ENCODE measurements at regions not wholly inside any gene's neighbourhood (a gene's known extent, or its start where the extent isn't known, plus 50 kb on each side); places are given as distances from the start of the nearest gene placed in this dataset.

- DNase-seq (ENCODE audit: low read depth, low spot score): no peak
- no peak overlapping the region for H3K4me2 ChIP-seq (ENCODE audit: control insufficient read depth, insufficient read depth)
- no peak overlapping the region for H3K27ac ChIP-seq (ENCODE audit: control insufficient read depth, insufficient read depth)
- no peak for TF ChIP-seq WRNIP1 (IDR thresholded peaks at IDR 0.05; ENCODE audit: borderline replicate concordance, low read depth, low read length)
- TF ChIP-seq EP300 (IDR thresholded peaks at IDR 0.05; ENCODE audit: borderline replicate concordance in 1 of 2, control insufficient read depth in 1 of 2, low read depth in 2 of 2, low read length in 2 of 2): no peak
- TF ChIP-seq JUNB (IDR thresholded peaks at IDR 0.05): peak; percentile 45; the same call in 1 of the 2 replicates
- SMC1A ChIA-PET (ENCODE audit: uncharacterized antibody, unreplicated experiment): interaction anchor here (0.5 to 1.5 kb wide), 2 partner anchors 18 to 266 kb away, joined by 3 to 4 read pairs; no protein-coding TSS in a partner anchor
- FAIRE-seq: no peak
- POLR2A ChIA-PET: no interaction called here
- H3K4me3 ChIP-seq: no peak overlapping the region
- H4K20me1 ChIP-seq (ENCODE audit: control insufficient read depth, insufficient read depth): no peaks in the 10 kb centered on the region
- ATAC-seq: peak; percentile 21; the same call in 2 of the 3 replicates
- no peaks in the 10 kb centered on the region for H3K36me3 ChIP-seq (ENCODE audit: control insufficient read depth in 2 of 2, insufficient read depth in 2 of 2, low read length in 1 of 2)
- H3K79me2 ChIP-seq (ENCODE audit: control insufficient read depth, insufficient read depth, low read length): no peaks in the 10 kb centered on the region
- H2AFZ ChIP-seq (ENCODE audit: control insufficient read depth, low read depth, low read length): no peak overlapping the region
- intact Hi-C loops (cut with micrococcal nuclease; ENCODE audit: unreplicated experiment) (no loop called here), in situ Hi-C loops (cut with MboI) (no loop called here)
- H3K27me3 ChIP-seq (replicated peaks in 1 of 2; ENCODE audit: control insufficient read depth in 2 of 2, insufficient read depth in 2 of 2, low read length in 1 of 2): no peaks in the 10 kb centered on the region
- no peaks in the 10 kb centered on the region for H3K9me3 ChIP-seq (replicated peaks; ENCODE audit: control insufficient read depth, insufficient read depth, low read length)
- H3K4me1 ChIP-seq (ENCODE audit: control insufficient read depth, insufficient read depth, low read length): peaks cover 3% of the 10 kb centered on the region; the same call in 1 of the 2 replicates
- CTCF ChIA-PET: interaction anchor here (0.6 kb wide), 1 partner anchor 9 kb away, joined by 3 read pairs; no protein-coding TSS in a partner anchor
- BruUV-seq (replicated peaks): no TSS peak
- H3K9ac ChIP-seq (ENCODE audit: control insufficient read depth, insufficient read depth, low read length): no peak overlapping the region
- RAD21 ChIA-PET (ENCODE audit: unreplicated experiment): no interaction called here
Observed at GRCh38 chr3:180409170-180409569, 192.8 kb upstream of the TTC14 start.

- Histone ChIP-seq H2AFZ (ENCODE audit: control insufficient read depth, low read depth, low read length) (no peak overlapping the region), H3K27me3 (replicated peaks in 1 of 2; ENCODE audit: control insufficient read depth in 2 of 2, insufficient read depth in 2 of 2, low read length in 1 of 2) (no peaks in the 10 kb centered on the region), H3K9ac (ENCODE audit: control insufficient read depth, insufficient read depth, low read length) (no peak overlapping the region), H3K4me1 (ENCODE audit: control insufficient read depth, insufficient read depth, low read length) (peaks cover 3% of the 10 kb centered on the region; the same call in 1 of the 2 replicates), H3K4me2 (ENCODE audit: control insufficient read depth, insufficient read depth) (0 out of 2 replicates have a peak overlapping the region, but pooled peaks have one; percentile 25), H3K36me3 (ENCODE audit: control insufficient read depth in 2 of 2, insufficient read depth in 2 of 2, low read length in 1 of 2) (no peaks in the 10 kb centered on the region), H3K27ac (ENCODE audit: control insufficient read depth, insufficient read depth) (no peak overlapping the region), H3K4me3 (no peak overlapping the region), H3K9me3 (replicated peaks; ENCODE audit: control insufficient read depth, insufficient read depth, low read length) (no peaks in the 10 kb centered on the region), H4K20me1 (ENCODE audit: control insufficient read depth, insufficient read depth) (no peaks in the 10 kb centered on the region), H3K79me2 (ENCODE audit: control insufficient read depth, insufficient read depth, low read length) (no peaks in the 10 kb centered on the region)
- intact Hi-C loops (cut with micrococcal nuclease; ENCODE audit: unreplicated experiment) (no loop called here), in situ Hi-C loops (cut with MboI) (no loop called here)
- peak; percentile 61 for ATAC-seq
- no peak for DNase-seq (ENCODE audit: low read depth, low spot score)
- peak; percentile 7 for FAIRE-seq
- RAD21 ChIA-PET (ENCODE audit: unreplicated experiment): no interaction called here
- no peak for TF ChIP-seq TCF12 (IDR thresholded peaks at IDR 0.05; ENCODE audit: low read depth, low read length)
- no peak for TF ChIP-seq ZNF217 (IDR thresholded peaks at IDR 0.05)
- POLR2A ChIA-PET: no interaction called here
- CTCF ChIA-PET: interaction anchor here (1.0 kb wide), 1 partner anchor 79 kb away, joined by 3 read pairs; no protein-coding TSS in a partner anchor
- SMC1A ChIA-PET (ENCODE audit: uncharacterized antibody, unreplicated experiment): interaction anchor here (0.5 kb wide), 1 partner anchor 267 kb away, joined by 3 read pairs; no protein-coding TSS in a partner anchor
- 53% methylated on average over 2 of the region's 2 CpGs for WGBS (ENCODE audit: insufficient coverage, insufficient replicate concordance, low lambda C conversion rate, missing lambda C conversion rate)
- BruUV-seq (replicated peaks): no TSS peak
Observed at GRCh38 chr3:180409883-180410282, 192.1 kb upstream of the TTC14 start.

All from GM12878 (cell line).